H1 (cell line): ENCODE measurements at regions not wholly inside any gene's neighbourhood (a gene's known extent, or its start where the extent isn't known, plus 50 kb on each side); places are given as distances from the start of the nearest gene placed in this dataset.

Source experiments
- CTCF ChIA-PET: fragments of 300-600 bp; sonication (Branson Sonifier 250); formaldehyde crosslinking; loops from one replicate; lab custom pipeline; 2021; ENCODE audit not compliant: partially characterized antibody; lab: Charles Lee
- POLR2A ChIA-PET: fragments of 300-600 bp; sonication (Branson Sonifier 250); formaldehyde crosslinking; loops from one replicate; lab custom pipeline; 2021; ENCODE audit warnings: inconsistent platforms; ENCODE audit not compliant: partially characterized antibody; lab: Charles Lee
- DNase-seq, 2 experiments: peaks; one replicate each; pipeline versions ENCODE4 v3.0.0 to v3.0.0-alpha.2; 2010 to 2022; ENCODE audit warnings: low spot score in 2 of 2, low read depth in 1 of 2, mixed read lengths in 1 of 2
- FAIRE-seq: peaks from 2 replicates; lab custom pipeline; 2011; peaks lifted over from hg19 to GRCh38; lab: Jason Lieb, UNC
- H2AFZ ChIP-seq: 2 replicates; pipeline ENCODE4 v1.8.1; 2012; ENCODE audit warnings: low read length, inconsistent platforms
- H2AK5ac ChIP-seq: 2 replicates; pipeline ENCODE4 v1.6.1; 2013; ENCODE audit warnings: low read depth, low read length
- H2BK120ac ChIP-seq: replicated peaks from 2 replicates; pipeline ENCODE3; 2013; ENCODE audit warnings: low read depth, low read length, inconsistent platforms
- H2BK12ac ChIP-seq: 2 replicates; pipeline ENCODE4 v1.6.1; 2013; ENCODE audit warnings: low read depth, low read length
- H2BK15ac ChIP-seq: 2 replicates; pipeline ENCODE4 v1.6.1; 2013; ENCODE audit warnings: low read length
- H2BK20ac ChIP-seq: 2 replicates; pipeline ENCODE4 v1.6.1; 2013; ENCODE audit warnings: low read length
- H2BK5ac ChIP-seq: 2 replicates; pipeline ENCODE4 v1.6.1; 2013; ENCODE audit warnings: low read depth, low read length
- H3K14ac ChIP-seq: 2 replicates; pipeline ENCODE4 v1.6.1; 2013; ENCODE audit warnings: inconsistent platforms; ENCODE audit not compliant: insufficient read length
- H3K18ac ChIP-seq: 2 replicates; pipeline ENCODE4 v1.6.1; 2013; ENCODE audit warnings: low read length; ENCODE audit errors: extremely low read depth
- H3K23ac ChIP-seq: 2 replicates; pipeline ENCODE4 v1.6.1; 2013; ENCODE audit warnings: inconsistent platforms; ENCODE audit not compliant: insufficient read length
- H3K23me2 ChIP-seq: 2 replicates; pipeline ENCODE4 v1.6.1; 2013; ENCODE audit warnings: low read depth, low read length
- H3K27ac ChIP-seq: 2 replicates; pipeline ENCODE4 v1.6.1; 2011; ENCODE audit warnings: low read depth, low read length, inconsistent platforms
- H3K27me3 ChIP-seq, 4 experiments: replicated peaks in 1 of 4; 1 replicate in 1 of 4; 2 replicates in 3 of 4; pipeline versions ENCODE4 v1.6.1 to v1.8.1; 2011 to 2013; ENCODE audit warnings: low read length in 3 of 4, mild to moderate bottlenecking in 3 of 4, inconsistent platforms in 2 of 4, mixed read lengths in 2 of 4, moderate library complexity in 1 of 4; ENCODE audit not compliant: control insufficient read depth in 3 of 4, insufficient read depth in 3 of 4; ENCODE audit errors: extremely low read depth in 1 of 4
- H3K36me3 ChIP-seq, 4 experiments: 2 replicates each; pipeline versions ENCODE4 v1.6.1 to v1.8.1; 2011 to 2013; ENCODE audit warnings: mild to moderate bottlenecking in 4 of 4, low read length in 3 of 4, moderate library complexity in 2 of 4, control low read depth in 1 of 4, inconsistent platforms in 1 of 4; ENCODE audit not compliant: insufficient read depth in 4 of 4, control insufficient read depth in 2 of 4
- H3K4ac ChIP-seq: replicated peaks from 2 replicates; pipeline ENCODE3; 2013; ENCODE audit warnings: low read length, low read depth, mixed read lengths, inconsistent platforms; ENCODE audit not compliant: insufficient read length
- H3K4me1 ChIP-seq, 4 experiments: replicated peaks in 1 of 4; 1 replicate in 1 of 4; 2 replicates in 3 of 4; pipeline versions ENCODE4 v1.6.1 to v1.8.1; 2011 to 2013; ENCODE audit warnings: low read length in 3 of 4, inconsistent platforms in 2 of 4, mixed read lengths in 1 of 4; ENCODE audit not compliant: insufficient read depth in 4 of 4, control insufficient read depth in 3 of 4
- H3K4me2 ChIP-seq, 2 experiments: 2 replicates each; pipeline versions ENCODE4 v1.6.1 to v1.8.1; 2011 to 2013; ENCODE audit warnings: low read depth in 2 of 2, low read length in 2 of 2, control low read depth in 1 of 2, inconsistent platforms in 1 of 2, mild to moderate bottlenecking in 1 of 2; ENCODE audit not compliant: insufficient read depth in 1 of 2
- H3K4me3 ChIP-seq, 4 experiments: fragments of 200-600, 300-600 bp in 1 of 4; sonication (generic), shearing (Covaris generic), sonication (Bioruptor Twin) in 1 of 4; 2 replicates each; pipeline versions ENCODE4 v1.5.1 to v1.8.1; 2011 to 2016; ENCODE audit warnings: low read length in 4 of 4, low read depth in 3 of 4, control low read depth in 2 of 4, inconsistent platforms in 2 of 4, mild to moderate bottlenecking in 2 of 4, mixed read lengths in 1 of 4, moderate library complexity in 1 of 4; ENCODE audit not compliant: insufficient read depth in 2 of 4; ENCODE audit errors: extremely low read depth in 1 of 4
- H3K56ac ChIP-seq: replicated peaks from 2 replicates; pipeline ENCODE3; 2013; ENCODE audit warnings: low read depth, mild to moderate bottlenecking, mixed read lengths, low read length, inconsistent platforms; ENCODE audit not compliant: insufficient read length
- H3K79me1 ChIP-seq: 2 replicates; pipeline ENCODE4 v1.6.1; 2013; ENCODE audit warnings: low read depth, low read length, control low read depth
- H3K79me2 ChIP-seq, 2 experiments: 2 replicates each; pipeline versions ENCODE4 v1.6.1 to v1.8.1; 2012 to 2013; ENCODE audit warnings: low read length in 2 of 2, mild to moderate bottlenecking in 2 of 2, inconsistent platforms in 1 of 2; ENCODE audit not compliant: insufficient read depth in 2 of 2, control insufficient read depth in 1 of 2
- H3K9ac ChIP-seq, 4 experiments: replicated peaks in 1 of 4; 1 replicate in 1 of 4; 2 replicates in 3 of 4; pipeline versions ENCODE4 v1.6.1 to v1.8.1; 2011 to 2013; ENCODE audit warnings: low read depth in 3 of 4, low read length in 3 of 4, control low read depth in 2 of 4, mild to moderate bottlenecking in 2 of 4, moderate library complexity in 2 of 4, inconsistent platforms in 1 of 4; ENCODE audit errors: extremely low read depth in 1 of 4
- H3K9me3 ChIP-seq, 2 experiments: 2 replicates each; pipeline versions ENCODE4 v1.6.1 to v1.8.1; 2012 to 2013; ENCODE audit warnings: mild to moderate bottlenecking in 2 of 2, moderate library complexity in 2 of 2, control low read depth in 1 of 2, inconsistent platforms in 1 of 2, low read depth in 1 of 2, low read length in 1 of 2, mixed read lengths in 1 of 2; ENCODE audit not compliant: insufficient read depth in 2 of 2
- H4K20me1 ChIP-seq, 2 experiments: replicated peaks in 1 of 2; 2 replicates each; pipeline versions ENCODE3 to v1.8.1; 2011 to 2013; ENCODE audit warnings: inconsistent platforms in 2 of 2, low read length in 2 of 2, mild to moderate bottlenecking in 1 of 2; ENCODE audit not compliant: insufficient read depth in 2 of 2, control insufficient read depth in 1 of 2
- H4K5ac ChIP-seq: 2 replicates; pipeline ENCODE4 v1.6.1; 2013; ENCODE audit warnings: low read length, low read depth, mixed read lengths, inconsistent platforms; ENCODE audit not compliant: insufficient read length
- H4K8ac ChIP-seq: 2 replicates; pipeline ENCODE4 v1.8.0; 2013; ENCODE audit warnings: mild to moderate bottlenecking, moderate library complexity, low read length, inconsistent platforms; ENCODE audit not compliant: insufficient read depth; ENCODE audit errors: extremely low read depth
- H4K91ac ChIP-seq: replicated peaks from 2 replicates; pipeline ENCODE3; 2013; ENCODE audit warnings: low read length, mixed read lengths, inconsistent platforms; ENCODE audit not compliant: insufficient read length
- EP300 ChIP-seq, 2 experiments: IDR thresholded peaks; 1 replicate in 1 of 2; 2 replicates in 1 of 2; pipeline ENCODE4 v1.6.1; 2011 to 2012; ENCODE audit warnings: low read depth in 2 of 2, low read length in 2 of 2, mild to moderate bottlenecking in 2 of 2, borderline replicate concordance in 1 of 2, inconsistent platforms in 1 of 2, moderate library complexity in 1 of 2
- JUN ChIP-seq: IDR thresholded peaks from 2 replicates; pipeline ENCODE4 v1.6.1; 2011; ENCODE audit warnings: low read depth, mild to moderate bottlenecking, improper control_type of control experiment, low read length
- SAP30 ChIP-seq: fragments of 300-600 bp; sonication (generic); IDR thresholded peaks from 2 replicates; pipeline ENCODE4 v1.7.1; 2012; ENCODE audit warnings: low read length, moderate library complexity, mild to moderate bottlenecking, inconsistent platforms; ENCODE audit not compliant: insufficient read depth, insufficient replicate concordance
- SP1 ChIP-seq: IDR thresholded peaks from 2 replicates; pipeline ENCODE4 v1.6.1; 2011; ENCODE audit warnings: low read depth, low read length
- SP2 ChIP-seq: IDR thresholded peaks from 2 replicates; pipeline ENCODE4 v1.6.1; 2012; ENCODE audit warnings: mild to moderate bottlenecking, low read length, inconsistent platforms
- WGBS, 2 experiments: shearing (Covaris generic) in 1 of 2; methylation state at CpG; one replicate each; pipeline versions ENCODE4 v1.1.6 to v1.1.7; 2013 to 2015; ENCODE audit warnings: low lambda C conversion rate in 2 of 2, mixed read lengths in 2 of 2, inconsistent platforms in 1 of 2, low coverage in 1 of 2, missing lambda C conversion rate in 1 of 2; ENCODE audit not compliant: insufficient replicate concordance in 2 of 2, insufficient coverage in 1 of 2, insufficient read length in 1 of 2; ENCODE audit errors: extremely low coverage in 1 of 2, missing lambda C conversion rate in 1 of 2; 5-methylcytosine and 5-hydroxymethylcytosine counted together
- TF ChIP-seq, protein P1 (sequence below): IDR thresholded peaks from 2 replicates; pipeline ENCODE4 v1.6.1; 2011; ENCODE audit warnings: low read length, improper control_type of control experiment
- TF ChIP-seq, protein P2 (sequence below), 3 experiments: IDR thresholded peaks; 1 replicate in 2 of 3; 2 replicates in 1 of 3; pipeline versions ENCODE4 v1.5.1 to v1.6.1; 2011; ENCODE audit warnings: low read length in 3 of 3, mild to moderate bottlenecking in 3 of 3, inconsistent platforms in 2 of 3, low read depth in 1 of 3, moderate library complexity in 1 of 3; ENCODE audit not compliant: insufficient read depth in 1 of 3; ENCODE audit errors: control extremely low read depth in 1 of 3

- no peak overlapping the region for H3K56ac ChIP-seq
- H3K79me2 ChIP-seq = no peaks in the 10 kb centered on the region
- no peak overlapping the region for H2BK15ac ChIP-seq
- H3K36me3 ChIP-seq = no peaks in the 10 kb centered on the region
- H4K20me1 ChIP-seq = no peaks in the 10 kb centered on the region
- no peak overlapping the region for H2BK120ac ChIP-seq
- H3K4me2 ChIP-seq = no peak overlapping the region
- no peak overlapping the region for H4K5ac ChIP-seq
- no peak overlapping the region for H4K91ac ChIP-seq
- H3K23ac ChIP-seq = no peak overlapping the region
- H3K18ac ChIP-seq = no peak overlapping the region
- POLR2A ChIA-PET = no interaction called here
- H3K9me3 ChIP-seq = no peaks in the 10 kb centered on the region
- H3K4ac ChIP-seq = no peak overlapping the region
- H3K27ac ChIP-seq = no peak overlapping the region
- H2BK12ac ChIP-seq = no peak overlapping the region
- no peak for DNase-seq
- H3K27me3 ChIP-seq = no peaks in the 10 kb centered on the region
- no peaks in the 10 kb centered on the region for H3K23me2 ChIP-seq
- FAIRE-seq = no peak
- TF ChIP-seq, protein P1, sequence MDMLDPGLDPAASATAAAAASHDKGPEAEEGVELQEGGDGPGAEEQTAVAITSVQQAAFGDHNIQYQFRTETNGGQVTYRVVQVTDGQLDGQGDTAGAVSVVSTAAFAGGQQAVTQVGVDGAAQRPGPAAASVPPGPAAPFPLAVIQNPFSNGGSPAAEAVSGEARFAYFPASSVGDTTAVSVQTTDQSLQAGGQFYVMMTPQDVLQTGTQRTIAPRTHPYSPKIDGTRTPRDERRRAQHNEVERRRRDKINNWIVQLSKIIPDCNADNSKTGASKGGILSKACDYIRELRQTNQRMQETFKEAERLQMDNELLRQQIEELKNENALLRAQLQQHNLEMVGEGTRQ = no peak
- TF ChIP-seq, protein P2, sequence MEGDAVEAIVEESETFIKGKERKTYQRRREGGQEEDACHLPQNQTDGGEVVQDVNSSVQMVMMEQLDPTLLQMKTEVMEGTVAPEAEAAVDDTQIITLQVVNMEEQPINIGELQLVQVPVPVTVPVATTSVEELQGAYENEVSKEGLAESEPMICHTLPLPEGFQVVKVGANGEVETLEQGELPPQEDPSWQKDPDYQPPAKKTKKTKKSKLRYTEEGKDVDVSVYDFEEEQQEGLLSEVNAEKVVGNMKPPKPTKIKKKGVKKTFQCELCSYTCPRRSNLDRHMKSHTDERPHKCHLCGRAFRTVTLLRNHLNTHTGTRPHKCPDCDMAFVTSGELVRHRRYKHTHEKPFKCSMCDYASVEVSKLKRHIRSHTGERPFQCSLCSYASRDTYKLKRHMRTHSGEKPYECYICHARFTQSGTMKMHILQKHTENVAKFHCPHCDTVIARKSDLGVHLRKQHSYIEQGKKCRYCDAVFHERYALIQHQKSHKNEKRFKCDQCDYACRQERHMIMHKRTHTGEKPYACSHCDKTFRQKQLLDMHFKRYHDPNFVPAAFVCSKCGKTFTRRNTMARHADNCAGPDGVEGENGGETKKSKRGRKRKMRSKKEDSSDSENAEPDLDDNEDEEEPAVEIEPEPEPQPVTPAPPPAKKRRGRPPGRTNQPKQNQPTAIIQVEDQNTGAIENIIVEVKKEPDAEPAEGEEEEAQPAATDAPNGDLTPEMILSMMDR (IDR thresholded peaks at IDR 0.05; ENCODE audit: control extremely low read depth in 1 of 3, insufficient read depth in 1 of 3, low read depth in 1 of 3, low read length in 3 of 3) = no peak
- no peak for TF ChIP-seq SP1
- TF ChIP-seq SAP30 = no peak
- TF ChIP-seq EP300 (IDR thresholded peaks at IDR 0.05; ENCODE audit: borderline replicate concordance in 1 of 2, low read depth in 2 of 2, low read length in 2 of 2) = no peak
- TF ChIP-seq JUN = no peak
- TF ChIP-seq SP2 = no peak
- no peak overlapping the region for H2BK20ac ChIP-seq
- no peaks in the 10 kb centered on the region for H3K79me1 ChIP-seq
- no peak overlapping the region for H4K8ac ChIP-seq
- WGBS, 2 experiments = 73% methylated on average over 4 of the region's 4 CpGs; no CpG with 5 or more reads in 1 of the 2 experiments
- H3K14ac ChIP-seq = no peak overlapping the region
- CTCF ChIA-PET = interaction anchor here (1.2 to 13.8 kb wide), 3 partner anchors 13 to 349 kb away, joined by 3 to 497 read pairs (median 43); no protein-coding TSS in a partner anchor
- H2BK5ac ChIP-seq = no peak overlapping the region
- no peak overlapping the region for H2AFZ ChIP-seq
- H3K9ac ChIP-seq = no peak overlapping the region
- H3K4me3 ChIP-seq = no peak overlapping the region
- H3K4me1 ChIP-seq = peaks cover 0 to 2% (median under 1%) of the 10 kb centered on the region in 4 experiments; a peak in 1 of 7 replicates
- no peak overlapping the region for H2AK5ac ChIP-seq
These were observed 128.2 kb upstream of the ENPEP start for GRCh38 chr4:110347805-110348204.
